ENCODE measurements at regions not wholly inside any gene's neighbourhood (a gene's known extent, or its start where the extent isn't known, plus 50 kb on each side); places are given as distances from the start of the nearest gene placed in this dataset.
"Not testable (repeated sequence)": the region's sequence is repeated elsewhere in the genome, so short reads cannot be mapped to it uniquely, and the experiment has no call there.

- not testable (repeated sequence) for TF ChIP-seq CTCF (IDR thresholded peaks at IDR 0.05; ENCODE audit: poor library complexity); EZH2phosphoT487 (IDR thresholded peaks at IDR 0.05; ENCODE audit: low read depth, severe bottlenecking, unreplicated experiment)
These were observed 74.3 kb upstream of the NBPF12 start for GRCh38 chr1:146863799-146864319.

Measured in hepatocyte (in vitro differentiated cells).